K562 (cell line): ENCODE measurements at regions not wholly inside any gene's neighbourhood (a gene's known extent, or its start where the extent isn't known, plus 50 kb on each side); places are given as distances from the start of the nearest gene placed in this dataset.

ENCODE experiments used
- CCNT2 ChIP-seq: IDR thresholded peaks from 2 replicates; pipeline ENCODE4 v1.6.1; 2011; ENCODE audit warnings: borderline replicate concordance, low read depth, mild to moderate bottlenecking, moderate library complexity, mixed read lengths, low read length; ENCODE audit not compliant: insufficient read length; ENCODE audit errors: extremely low read depth
- JUN ChIP-seq, 2 experiments: sonication (generic) in 1 of 2; formaldehyde crosslinking in 1 of 2; IDR thresholded peaks; 2 replicates each; pipeline versions ENCODE4 v1.6.1 to v1.8.0; 2012 to 2022; ENCODE audit warnings: borderline replicate concordance in 2 of 2, mild to moderate bottlenecking in 2 of 2, improper control_type of control experiment in 1 of 2, low read depth in 1 of 2, low read length in 1 of 2, missing genetic modification reagents in 1 of 2
- NEUROD1 ChIP-seq: fragments of 150-350 bp; IDR thresholded peaks from 2 replicates; pipeline ENCODE4 v1.6.1; 2014; ENCODE audit warnings: borderline replicate concordance, low read length, low read depth; ENCODE audit not compliant: partially characterized antibody
- TF ChIP-seq, protein P1 (sequence below): fragments of 450-650 bp; IDR thresholded peaks from 2 replicates; pipeline ENCODE4 v1.6.1; 2016; ENCODE audit warnings: mild to moderate bottlenecking, moderate library complexity
- TF ChIP-seq, protein P2 (sequence below): sonication (generic); formaldehyde crosslinking; IDR thresholded peaks from 2 replicates; pipeline ENCODE4 v1.5.0; 2020; ENCODE audit warnings: missing genetic modification reagents

DNA sequence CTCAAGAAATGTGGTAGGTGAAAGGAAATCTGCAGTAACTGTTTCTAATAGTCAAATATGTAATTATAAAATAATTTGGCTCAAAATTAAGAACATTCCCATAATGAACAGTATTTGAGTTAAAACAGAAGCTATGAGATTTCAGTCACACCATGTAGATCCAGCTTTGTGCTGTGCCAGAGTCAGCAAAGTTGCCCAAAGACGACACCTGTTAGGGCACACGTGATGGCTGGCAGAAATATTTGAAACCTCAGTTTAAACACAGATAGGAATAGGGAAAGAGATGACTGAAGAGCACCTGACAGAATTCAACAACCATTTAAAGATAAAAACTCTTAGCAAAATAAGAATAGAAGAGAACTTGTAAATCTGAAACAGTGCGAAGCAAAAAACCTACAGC lies 129.3 kb downstream of the CD83 start (continued):
- TF ChIP-seq, protein P1, sequence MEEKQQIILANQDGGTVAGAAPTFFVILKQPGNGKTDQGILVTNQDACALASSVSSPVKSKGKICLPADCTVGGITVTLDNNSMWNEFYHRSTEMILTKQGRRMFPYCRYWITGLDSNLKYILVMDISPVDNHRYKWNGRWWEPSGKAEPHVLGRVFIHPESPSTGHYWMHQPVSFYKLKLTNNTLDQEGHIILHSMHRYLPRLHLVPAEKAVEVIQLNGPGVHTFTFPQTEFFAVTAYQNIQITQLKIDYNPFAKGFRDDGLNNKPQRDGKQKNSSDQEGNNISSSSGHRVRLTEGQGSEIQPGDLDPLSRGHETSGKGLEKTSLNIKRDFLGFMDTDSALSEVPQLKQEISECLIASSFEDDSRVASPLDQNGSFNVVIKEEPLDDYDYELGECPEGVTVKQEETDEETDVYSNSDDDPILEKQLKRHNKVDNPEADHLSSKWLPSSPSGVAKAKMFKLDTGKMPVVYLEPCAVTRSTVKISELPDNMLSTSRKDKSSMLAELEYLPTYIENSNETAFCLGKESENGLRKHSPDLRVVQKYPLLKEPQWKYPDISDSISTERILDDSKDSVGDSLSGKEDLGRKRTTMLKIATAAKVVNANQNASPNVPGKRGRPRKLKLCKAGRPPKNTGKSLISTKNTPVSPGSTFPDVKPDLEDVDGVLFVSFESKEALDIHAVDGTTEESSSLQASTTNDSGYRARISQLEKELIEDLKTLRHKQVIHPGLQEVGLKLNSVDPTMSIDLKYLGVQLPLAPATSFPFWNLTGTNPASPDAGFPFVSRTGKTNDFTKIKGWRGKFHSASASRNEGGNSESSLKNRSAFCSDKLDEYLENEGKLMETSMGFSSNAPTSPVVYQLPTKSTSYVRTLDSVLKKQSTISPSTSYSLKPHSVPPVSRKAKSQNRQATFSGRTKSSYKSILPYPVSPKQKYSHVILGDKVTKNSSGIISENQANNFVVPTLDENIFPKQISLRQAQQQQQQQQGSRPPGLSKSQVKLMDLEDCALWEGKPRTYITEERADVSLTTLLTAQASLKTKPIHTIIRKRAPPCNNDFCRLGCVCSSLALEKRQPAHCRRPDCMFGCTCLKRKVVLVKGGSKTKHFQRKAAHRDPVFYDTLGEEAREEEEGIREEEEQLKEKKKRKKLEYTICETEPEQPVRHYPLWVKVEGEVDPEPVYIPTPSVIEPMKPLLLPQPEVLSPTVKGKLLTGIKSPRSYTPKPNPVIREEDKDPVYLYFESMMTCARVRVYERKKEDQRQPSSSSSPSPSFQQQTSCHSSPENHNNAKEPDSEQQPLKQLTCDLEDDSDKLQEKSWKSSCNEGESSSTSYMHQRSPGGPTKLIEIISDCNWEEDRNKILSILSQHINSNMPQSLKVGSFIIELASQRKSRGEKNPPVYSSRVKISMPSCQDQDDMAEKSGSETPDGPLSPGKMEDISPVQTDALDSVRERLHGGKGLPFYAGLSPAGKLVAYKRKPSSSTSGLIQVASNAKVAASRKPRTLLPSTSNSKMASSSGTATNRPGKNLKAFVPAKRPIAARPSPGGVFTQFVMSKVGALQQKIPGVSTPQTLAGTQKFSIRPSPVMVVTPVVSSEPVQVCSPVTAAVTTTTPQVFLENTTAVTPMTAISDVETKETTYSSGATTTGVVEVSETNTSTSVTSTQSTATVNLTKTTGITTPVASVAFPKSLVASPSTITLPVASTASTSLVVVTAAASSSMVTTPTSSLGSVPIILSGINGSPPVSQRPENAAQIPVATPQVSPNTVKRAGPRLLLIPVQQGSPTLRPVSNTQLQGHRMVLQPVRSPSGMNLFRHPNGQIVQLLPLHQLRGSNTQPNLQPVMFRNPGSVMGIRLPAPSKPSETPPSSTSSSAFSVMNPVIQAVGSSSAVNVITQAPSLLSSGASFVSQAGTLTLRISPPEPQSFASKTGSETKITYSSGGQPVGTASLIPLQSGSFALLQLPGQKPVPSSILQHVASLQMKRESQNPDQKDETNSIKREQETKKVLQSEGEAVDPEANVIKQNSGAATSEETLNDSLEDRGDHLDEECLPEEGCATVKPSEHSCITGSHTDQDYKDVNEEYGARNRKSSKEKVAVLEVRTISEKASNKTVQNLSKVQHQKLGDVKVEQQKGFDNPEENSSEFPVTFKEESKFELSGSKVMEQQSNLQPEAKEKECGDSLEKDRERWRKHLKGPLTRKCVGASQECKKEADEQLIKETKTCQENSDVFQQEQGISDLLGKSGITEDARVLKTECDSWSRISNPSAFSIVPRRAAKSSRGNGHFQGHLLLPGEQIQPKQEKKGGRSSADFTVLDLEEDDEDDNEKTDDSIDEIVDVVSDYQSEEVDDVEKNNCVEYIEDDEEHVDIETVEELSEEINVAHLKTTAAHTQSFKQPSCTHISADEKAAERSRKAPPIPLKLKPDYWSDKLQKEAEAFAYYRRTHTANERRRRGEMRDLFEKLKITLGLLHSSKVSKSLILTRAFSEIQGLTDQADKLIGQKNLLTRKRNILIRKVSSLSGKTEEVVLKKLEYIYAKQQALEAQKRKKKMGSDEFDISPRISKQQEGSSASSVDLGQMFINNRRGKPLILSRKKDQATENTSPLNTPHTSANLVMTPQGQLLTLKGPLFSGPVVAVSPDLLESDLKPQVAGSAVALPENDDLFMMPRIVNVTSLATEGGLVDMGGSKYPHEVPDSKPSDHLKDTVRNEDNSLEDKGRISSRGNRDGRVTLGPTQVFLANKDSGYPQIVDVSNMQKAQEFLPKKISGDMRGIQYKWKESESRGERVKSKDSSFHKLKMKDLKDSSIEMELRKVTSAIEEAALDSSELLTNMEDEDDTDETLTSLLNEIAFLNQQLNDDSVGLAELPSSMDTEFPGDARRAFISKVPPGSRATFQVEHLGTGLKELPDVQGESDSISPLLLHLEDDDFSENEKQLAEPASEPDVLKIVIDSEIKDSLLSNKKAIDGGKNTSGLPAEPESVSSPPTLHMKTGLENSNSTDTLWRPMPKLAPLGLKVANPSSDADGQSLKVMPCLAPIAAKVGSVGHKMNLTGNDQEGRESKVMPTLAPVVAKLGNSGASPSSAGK: no peak
- no peak for TF ChIP-seq JUN (IDR thresholded peaks at IDR 0.05; ENCODE audit: borderline replicate concordance, low read depth, low read length)
- no peak for TF ChIP-seq JUN (CRISPR knock-in tag; IDR thresholded peaks at IDR 0.05; ENCODE audit: borderline replicate concordance)
- TF ChIP-seq NEUROD1: no peak
- TF ChIP-seq, protein P2, sequence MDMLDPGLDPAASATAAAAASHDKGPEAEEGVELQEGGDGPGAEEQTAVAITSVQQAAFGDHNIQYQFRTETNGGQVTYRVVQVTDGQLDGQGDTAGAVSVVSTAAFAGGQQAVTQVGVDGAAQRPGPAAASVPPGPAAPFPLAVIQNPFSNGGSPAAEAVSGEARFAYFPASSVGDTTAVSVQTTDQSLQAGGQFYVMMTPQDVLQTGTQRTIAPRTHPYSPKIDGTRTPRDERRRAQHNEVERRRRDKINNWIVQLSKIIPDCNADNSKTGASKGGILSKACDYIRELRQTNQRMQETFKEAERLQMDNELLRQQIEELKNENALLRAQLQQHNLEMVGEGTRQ (CRISPR knock-in tag): no peak
- TF ChIP-seq CCNT2: no peak
